Prostate gland (tissue), 2 donors: ENCODE measurements at regions not wholly inside any gene's neighbourhood (a gene's known extent, or its start where the extent isn't known, plus 50 kb on each side); places are given as distances from the start of the nearest gene placed in this dataset.

ENCODE experiments used
- DNase-seq: peaks from one replicate; pipeline ENCODE4 v3.0.0-alpha.2; 2019; ENCODE audit warnings: low spot score
- H3K27ac ChIP-seq, 2 donors: fragments of 200-600 bp; sonication (generic); 2 replicates each; pipeline ENCODE4 v1.5.1; 2017 to 2019
- H3K27me3 ChIP-seq: fragments of 200-600 bp; sonication (generic); replicated peaks from 2 replicates; pipeline ENCODE4 v1.5.1; 2019; ENCODE audit not compliant: insufficient read depth
- H3K36me3 ChIP-seq, 2 donors: fragments of 200-600 bp; sonication (generic); 1 replicate in 1 of 2; 2 replicates in 1 of 2; pipeline versions ENCODE4 v1.5.1 to v1.8.1; 2017 to 2019
- H3K4me1 ChIP-seq: fragments of 200-600 bp; sonication (generic); replicated peaks from 2 replicates; pipeline ENCODE4 v1.5.1; 2019
- H3K4me3 ChIP-seq, 2 donors: fragments of 200-600 bp; sonication (generic); 2 replicates each; pipeline ENCODE4 v1.5.1; 2017 to 2019
- H3K9me3 ChIP-seq: fragments of 200-600 bp; sonication (generic); 2 replicates; pipeline ENCODE4 v1.5.1; 2017
- POLR2A ChIP-seq: fragments of 450-650 bp; IDR thresholded peaks from one replicate; pipeline ENCODE4 v1.6.1; 2016; ENCODE audit warnings: antibody characterized with exemption, mild to moderate bottlenecking
- POLR2AphosphoS5 ChIP-seq: sonication (generic); formaldehyde crosslinking; IDR thresholded peaks from one replicate; pipeline ENCODE4 v1.6.1; 2017; ENCODE audit warnings: antibody characterized with exemption
- WGBS: methylation state at CpG from one replicate; pipeline ENCODE4 v1.1.5; 2018; 5-methylcytosine and 5-hydroxymethylcytosine counted together
- intact Hi-C: fragments of 100-400 bp; cut with DNase I; formaldehyde crosslinking; loops from one replicate; pipeline ENCODE4 v1.14.2; 2022
- TF ChIP-seq, protein P1 (sequence below), 4 experiments: fragments of 200-600 bp in 2 of 4; fragments of 450-650 bp in 2 of 4; sonication (generic) in 2 of 4; IDR thresholded peaks; 1 replicate in 3 of 4; 2 replicates in 1 of 4; pipeline ENCODE4 v1.5.1; 2016 to 2019; ENCODE audit warnings: antibody characterized with exemption in 4 of 4, mild to moderate bottlenecking in 2 of 4, moderate library complexity in 2 of 4

DNA sequence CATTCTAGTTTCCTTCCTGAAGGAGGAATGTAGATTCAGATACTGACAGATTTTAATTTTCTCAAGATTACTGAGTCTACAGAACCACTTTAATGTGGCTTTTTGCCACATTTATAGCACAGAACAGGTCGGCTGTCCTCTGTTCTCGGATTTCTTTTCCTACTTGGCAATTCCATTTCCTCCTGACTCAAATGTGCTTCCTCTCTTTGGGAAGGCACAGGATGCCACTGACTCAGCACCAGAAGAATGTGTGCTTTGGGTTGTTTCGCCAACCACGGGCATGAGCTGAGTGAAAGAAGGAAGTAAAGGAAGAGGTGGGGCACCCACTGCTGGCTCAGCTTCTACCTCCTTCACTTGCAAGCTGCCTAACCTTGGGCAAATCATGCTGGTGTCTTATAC, 970.6 kb upstream of the ACVR2A start:
- Histone ChIP-seq H3K4me1 (no peaks in the 10 kb centered on the region), H3K36me3 (no peaks in the 10 kb centered on the region), H3K27ac (no peak overlapping the region), H3K4me3 (no peak overlapping the region), H3K9me3 (no peaks in the 10 kb centered on the region), H3K27me3 (no peaks in the 10 kb centered on the region)
- DNase-seq: no peak
- TF ChIP-seq, protein P1, sequence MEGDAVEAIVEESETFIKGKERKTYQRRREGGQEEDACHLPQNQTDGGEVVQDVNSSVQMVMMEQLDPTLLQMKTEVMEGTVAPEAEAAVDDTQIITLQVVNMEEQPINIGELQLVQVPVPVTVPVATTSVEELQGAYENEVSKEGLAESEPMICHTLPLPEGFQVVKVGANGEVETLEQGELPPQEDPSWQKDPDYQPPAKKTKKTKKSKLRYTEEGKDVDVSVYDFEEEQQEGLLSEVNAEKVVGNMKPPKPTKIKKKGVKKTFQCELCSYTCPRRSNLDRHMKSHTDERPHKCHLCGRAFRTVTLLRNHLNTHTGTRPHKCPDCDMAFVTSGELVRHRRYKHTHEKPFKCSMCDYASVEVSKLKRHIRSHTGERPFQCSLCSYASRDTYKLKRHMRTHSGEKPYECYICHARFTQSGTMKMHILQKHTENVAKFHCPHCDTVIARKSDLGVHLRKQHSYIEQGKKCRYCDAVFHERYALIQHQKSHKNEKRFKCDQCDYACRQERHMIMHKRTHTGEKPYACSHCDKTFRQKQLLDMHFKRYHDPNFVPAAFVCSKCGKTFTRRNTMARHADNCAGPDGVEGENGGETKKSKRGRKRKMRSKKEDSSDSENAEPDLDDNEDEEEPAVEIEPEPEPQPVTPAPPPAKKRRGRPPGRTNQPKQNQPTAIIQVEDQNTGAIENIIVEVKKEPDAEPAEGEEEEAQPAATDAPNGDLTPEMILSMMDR (IDR thresholded peaks at IDR 0.05): no peak
- no peak for TF ChIP-seq POLR2A
- no peak for TF ChIP-seq POLR2AphosphoS5
- 44% methylated on average over 4 of the region's 4 CpGs for WGBS
- intact Hi-C loops: no loop called here

DNA sequence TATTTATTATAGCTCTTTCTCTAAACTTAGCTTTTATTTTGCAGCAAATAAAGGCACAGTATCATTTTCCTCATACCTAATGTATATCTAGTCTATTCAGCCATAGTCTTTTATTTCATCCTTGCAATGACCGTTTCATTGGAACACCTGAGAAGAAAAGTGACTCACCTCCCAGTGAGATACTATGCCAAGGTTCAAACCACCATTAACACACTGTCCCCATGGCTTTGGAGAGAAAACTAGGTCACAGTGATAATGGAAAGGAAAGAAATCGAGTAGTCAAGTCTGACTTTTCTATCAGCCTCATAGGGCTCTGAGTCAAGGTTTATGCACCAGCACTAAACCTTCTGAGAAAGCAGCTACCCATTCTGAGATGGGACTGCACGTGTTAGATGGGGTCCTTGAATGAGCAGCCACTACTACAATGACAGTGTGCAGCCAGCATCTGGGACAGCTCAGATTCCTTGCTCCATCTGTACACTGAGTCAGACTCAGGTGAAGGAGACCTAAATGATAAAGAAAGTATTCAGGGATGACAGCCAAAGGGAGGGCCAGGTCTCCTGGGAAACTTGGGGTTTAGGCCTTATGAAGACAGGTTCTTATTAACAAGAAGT, 971.1 kb upstream of the ACVR2A start:
- 86% methylated on average over 3 of the region's 3 CpGs for WGBS
- no peaks in the 10 kb centered on the region for H3K9me3 ChIP-seq
- H3K4me3 ChIP-seq: no peak overlapping the region
- intact Hi-C loops: no loop called here
- no peaks in the 10 kb centered on the region for H3K4me1 ChIP-seq
- H3K27ac ChIP-seq: no peak overlapping the region
- H3K36me3 ChIP-seq: no peaks in the 10 kb centered on the region
- no peak for TF ChIP-seq POLR2AphosphoS5
- TF ChIP-seq, protein P1 (IDR thresholded peaks at IDR 0.05): no peak
- no peak for TF ChIP-seq POLR2A
- H3K27me3 ChIP-seq: no peaks in the 10 kb centered on the region
- DNase-seq: no peak

DNA sequence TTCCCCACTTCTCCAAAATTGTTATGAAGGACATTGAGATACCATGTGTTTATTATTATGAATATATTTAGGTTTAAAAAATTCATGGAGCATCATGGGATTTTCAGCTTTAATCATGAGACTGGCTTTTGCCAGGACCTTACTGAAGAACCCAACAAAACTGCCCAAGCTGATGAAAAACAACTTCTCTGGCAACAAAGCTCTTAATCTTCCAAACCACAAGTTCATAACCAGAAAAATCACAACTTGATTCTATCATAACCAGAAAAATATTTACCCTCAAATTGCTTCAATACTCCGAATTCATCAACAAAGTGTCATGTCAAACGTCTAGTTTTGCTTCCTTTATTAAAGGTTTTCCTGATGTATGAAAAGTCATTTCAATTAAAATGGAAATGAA, 971.8 kb upstream of the ACVR2A start:
- Histone ChIP-seq H3K4me3 (no peak overlapping the region), H3K9me3 (no peaks in the 10 kb centered on the region), H3K27me3 (no peaks in the 10 kb centered on the region), H3K27ac (no peak overlapping the region), H3K36me3 (no peaks in the 10 kb centered on the region), H3K4me1 (no peaks in the 10 kb centered on the region)
- intact Hi-C loops: no loop called here
- TF ChIP-seq, protein P1 (IDR thresholded peaks at IDR 0.05): no peak
- no peak for TF ChIP-seq POLR2AphosphoS5
- TF ChIP-seq POLR2A: no peak
- WGBS: 86% methylated on average over 2 of the region's 2 CpGs
- no peak for DNase-seq

DNA sequence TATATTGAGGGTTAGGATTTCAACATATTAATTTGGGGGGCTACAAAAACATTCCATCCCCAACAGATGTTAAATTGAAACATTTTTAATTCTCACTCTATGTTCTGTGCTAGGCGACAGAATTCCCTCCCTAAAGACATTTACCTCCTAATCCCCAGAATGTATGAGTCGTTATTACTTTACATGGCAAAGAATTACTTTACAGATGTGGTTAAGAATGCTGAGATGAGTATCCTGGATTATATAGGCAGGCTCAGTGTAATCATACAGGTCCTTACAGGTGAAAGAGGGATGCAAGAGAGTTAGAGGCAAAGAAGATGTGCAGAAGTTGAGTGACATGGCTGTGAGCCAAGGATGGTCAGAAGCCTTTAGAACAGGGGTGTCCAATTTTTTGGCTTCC, 974.1 kb upstream of the ACVR2A start:
- Histone ChIP-seq H3K4me1 (no peaks in the 10 kb centered on the region), H3K27ac (no peak overlapping the region), H3K9me3 (no peaks in the 10 kb centered on the region), H3K4me3 (no peak overlapping the region), H3K36me3 (no peaks in the 10 kb centered on the region), H3K27me3 (no peaks in the 10 kb centered on the region)
- intact Hi-C loops: no loop called here
- no peak for DNase-seq
- 92% methylated on average over 2 of the region's 2 CpGs for WGBS
- TF ChIP-seq POLR2A (no peak), POLR2AphosphoS5 (no peak)
- TF ChIP-seq, protein P1 (IDR thresholded peaks at IDR 0.05): no peak

DNA sequence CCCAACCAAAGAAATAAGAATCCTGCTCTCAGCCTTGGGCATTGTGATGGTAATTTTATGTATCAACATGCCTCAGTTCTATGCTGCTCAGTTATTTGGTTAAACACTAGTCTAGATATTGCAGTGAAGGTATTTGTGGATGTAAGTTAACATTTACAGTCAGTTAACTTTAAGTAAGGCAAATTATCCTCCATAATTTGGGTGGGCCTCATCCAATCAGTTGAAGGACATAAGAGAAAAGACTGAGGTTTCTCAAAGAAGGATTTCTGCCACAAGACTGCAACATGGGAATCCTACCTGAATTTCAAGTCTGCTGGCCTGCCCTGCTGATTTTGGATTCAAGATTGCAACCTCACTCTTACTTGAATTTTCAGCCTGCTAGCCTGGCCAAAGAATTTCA, 975.5 kb upstream of the ACVR2A start:
- Histone ChIP-seq H3K4me1 (no peaks in the 10 kb centered on the region), H3K27ac (no peak overlapping the region), H3K9me3 (no peaks in the 10 kb centered on the region), H3K27me3 (no peaks in the 10 kb centered on the region), H3K4me3 (no peak overlapping the region), H3K36me3 (no peaks in the 10 kb centered on the region)
- intact Hi-C loops: no loop called here
- DNase-seq: no peak
- TF ChIP-seq POLR2AphosphoS5: no peak
- TF ChIP-seq, protein P1 (IDR thresholded peaks at IDR 0.05): no peak
- TF ChIP-seq POLR2A: no peak
